OCI-LY3 (cell line): ENCODE measurements at regions not wholly inside any gene's neighbourhood (a gene's known extent, or its start where the extent isn't known, plus 50 kb on each side); places are given as distances from the start of the nearest gene placed in this dataset.

ENCODE experiments used
- CTCF ChIP-seq: fragments of 200-600, 300-600 bp; sonication (generic); IDR thresholded peaks from 2 replicates; pipeline ENCODE4 v1.5.1; 2014; ENCODE audit warnings: antibody characterized with exemption, low read length, low read depth
- EZH2phosphoT487 ChIP-seq: fragments of 200-600 bp; shearing (Covaris generic); IDR thresholded peaks from 2 replicates; pipeline ENCODE4 v1.6.1; 2018; ENCODE audit warnings: antibody characterized with exemption, mixed run types, low read depth

DNA sequence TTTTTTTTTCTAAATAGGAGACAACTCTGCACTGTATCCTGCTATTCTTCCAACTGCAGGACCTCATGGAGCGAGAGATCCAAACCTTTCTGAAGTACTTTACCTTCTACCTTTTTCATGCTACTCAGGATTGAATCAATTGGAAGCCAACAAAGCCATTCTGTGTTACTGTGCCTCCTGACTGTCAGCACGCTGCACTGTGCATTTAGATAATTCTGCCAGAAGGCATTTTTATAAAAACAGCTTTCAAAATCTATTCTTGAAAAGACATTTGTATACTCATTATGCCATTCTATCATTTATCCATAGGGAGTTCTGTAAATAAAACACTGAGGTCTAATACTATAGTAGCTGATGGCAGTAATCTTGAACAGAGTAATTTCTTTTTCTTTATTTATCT lies 142.8 kb downstream of the SLIT2 start:
- TF ChIP-seq CTCF (no peak), EZH2phosphoT487 (no peak)
